ENCODE measurements at regions not wholly inside any gene's neighbourhood (a gene's known extent, or its start where the extent isn't known, plus 50 kb on each side); places are given as distances from the start of the nearest gene placed in this dataset.

DNA sequence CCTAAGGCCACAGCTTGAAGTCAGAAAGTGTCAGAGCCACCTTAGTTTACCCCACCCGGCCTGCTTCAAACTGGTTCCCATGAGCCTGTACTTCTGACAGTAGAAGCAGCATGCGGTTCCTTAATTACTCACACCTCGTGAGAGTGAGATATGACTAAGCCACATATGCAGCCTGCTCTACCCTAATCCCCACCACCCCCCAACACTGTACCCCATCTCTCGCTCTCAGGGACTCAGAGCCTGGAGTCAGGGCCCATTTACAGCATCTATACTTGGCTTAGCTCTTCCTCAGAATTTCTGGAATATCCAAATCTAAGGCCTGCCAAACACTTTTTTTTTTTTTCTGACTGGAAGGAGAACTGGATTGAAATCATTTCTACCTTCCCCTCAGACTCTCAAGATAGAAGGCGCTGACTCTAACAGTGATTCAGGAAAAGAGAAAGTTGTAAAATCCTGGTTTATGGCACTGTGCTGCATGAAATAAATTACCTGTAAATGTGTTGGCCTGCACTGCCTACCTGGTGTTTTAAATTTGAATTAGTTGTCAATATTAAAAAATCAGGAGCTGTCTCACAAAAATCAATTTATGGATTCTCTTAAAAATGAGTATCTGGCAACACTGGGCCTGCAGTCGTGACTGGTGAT is 360.0 kb downstream of the RND3 start:
- TF ChIP-seq, protein P1, sequence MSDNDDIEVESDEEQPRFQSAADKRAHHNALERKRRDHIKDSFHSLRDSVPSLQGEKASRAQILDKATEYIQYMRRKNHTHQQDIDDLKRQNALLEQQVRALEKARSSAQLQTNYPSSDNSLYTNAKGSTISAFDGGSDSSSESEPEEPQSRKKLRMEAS (IDR thresholded peaks at IDR 0.05), result 0 out of 2 replicates have a peak, but pooled peaks have one; percentile 24
- TF ChIP-seq SP1 (IDR thresholded peaks at IDR 0.05; ENCODE audit: low read depth) (no peak), RAD21 (IDR thresholded peaks at IDR 0.05; ENCODE audit: low read depth) (no peak), ZFX (IDR thresholded peaks at IDR 0.05) (no peak), JUND (IDR thresholded peaks at IDR 0.05) (no peak)
- Histone ChIP-seq H4K20me1 (ENCODE audit: insufficient read depth) (no peaks in the 10 kb centered on the region), H3K4me1 (ENCODE audit: control insufficient read depth in 1 of 2, insufficient read depth in 2 of 2, low read length in 2 of 2) (no peaks in the 10 kb centered on the region), H3K27ac (ENCODE audit: low read depth, low read length) (no peak overlapping the region), H3K4me3 (replicated peaks in 1 of 2; ENCODE audit: low read depth in 1 of 2, low read length in 2 of 2) (no peak overlapping the region), H3K79me2 (ENCODE audit: insufficient read depth, low read length) (no peaks in the 10 kb centered on the region), H3K36me3 (ENCODE audit: control insufficient read depth in 1 of 2, insufficient read depth in 2 of 2, low read length in 2 of 2) (no peaks in the 10 kb centered on the region), H3K9ac (ENCODE audit: low read length) (no peak overlapping the region), H3K9me2 (ENCODE audit: insufficient read depth) (no peaks in the 10 kb centered on the region), H3K9me3 (ENCODE audit: control insufficient read depth in 1 of 2, insufficient read depth in 1 of 2, low read depth in 1 of 2, low read length in 2 of 2) (no peaks in the 10 kb centered on the region), H2AFZ (ENCODE audit: low read depth, low read length, poor library complexity, severe bottlenecking) (no peak overlapping the region), H3K27me3 (ENCODE audit: insufficient read depth, low read length) (no peaks in the 10 kb centered on the region), H3K4me2 (ENCODE audit: low read length) (no peak overlapping the region)
- DNase-seq (ENCODE audit: low read depth, low spot score) (no peak), ATAC-seq (no peak)
- intact Hi-C loops (cut with micrococcal nuclease), result no loop called here
- CTCF ChIA-PET, result no interaction called here
- no TSS peak for BruUV-seq (replicated peaks)
- RAD21 ChIA-PET (ENCODE audit: low non-redundant PET in 1 of 2, low total read pairs in 2 of 2, uncharacterized antibody in 2 of 2, unreplicated experiment in 2 of 2), result no interaction called here
- POLR2A ChIA-PET, result no interaction called here

DNA sequence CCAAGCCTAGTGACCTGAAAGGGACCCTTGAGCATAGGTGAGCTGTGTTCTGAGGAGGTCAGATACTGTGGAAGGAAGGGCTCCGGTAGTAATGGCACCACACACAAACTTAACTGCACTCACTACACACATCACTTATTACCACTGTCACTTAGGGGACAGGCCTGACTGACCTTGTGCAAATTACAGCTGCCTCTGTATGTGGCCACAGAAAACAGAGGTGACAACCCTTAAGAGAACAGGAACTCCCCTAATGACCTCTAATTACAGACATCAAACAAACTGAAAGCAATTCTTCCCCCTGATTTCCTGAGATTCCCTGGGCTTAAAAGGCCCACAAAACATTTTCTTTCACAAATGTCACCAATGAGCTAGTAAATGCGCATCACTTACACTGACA is 360.6 kb downstream of the RND3 start:
- intact Hi-C loops (cut with micrococcal nuclease), result no loop called here

More for the DNA sequence above, 360.6 kb downstream of the RND3 start:
- DNase-seq (ENCODE audit: low read depth, low spot score) (no peak), ATAC-seq (no peak)
- H3K9me2 ChIP-seq (ENCODE audit: insufficient read depth), result no peaks in the 10 kb centered on the region
- ChIA-PET POLR2A (no interaction called here), CTCF (no interaction called here), RAD21 (ENCODE audit: low non-redundant PET in 1 of 2, low total read pairs in 2 of 2, uncharacterized antibody in 2 of 2, unreplicated experiment in 2 of 2) (no interaction called here)
- no peaks in the 10 kb centered on the region for H3K27me3 ChIP-seq (ENCODE audit: insufficient read depth, low read length)
- no peak overlapping the region for H2AFZ ChIP-seq (ENCODE audit: low read depth, low read length, poor library complexity, severe bottlenecking)
- TF ChIP-seq, protein P1 (IDR thresholded peaks at IDR 0.05), result no peak
- TF ChIP-seq, protein P2, sequence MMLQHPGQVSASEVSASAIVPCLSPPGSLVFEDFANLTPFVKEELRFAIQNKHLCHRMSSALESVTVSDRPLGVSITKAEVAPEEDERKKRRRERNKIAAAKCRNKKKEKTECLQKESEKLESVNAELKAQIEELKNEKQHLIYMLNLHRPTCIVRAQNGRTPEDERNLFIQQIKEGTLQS (IDR thresholded peaks at IDR 0.05), result no peak
- no peak for TF ChIP-seq ZNF274 (IDR thresholded peaks at IDR 0.05; ENCODE audit: low read depth, low read length)
- TF ChIP-seq POLR2A (IDR thresholded peaks at IDR 0.05; ENCODE audit: borderline replicate concordance, extremely low read depth, insufficient read depth, insufficient read length), result no peak
- no peak for TF ChIP-seq CEBPB (IDR thresholded peaks at IDR 0.05; ENCODE audit: low read depth)
- TF ChIP-seq RAD21 (IDR thresholded peaks at IDR 0.05; ENCODE audit: low read depth), result no peak
- TF ChIP-seq TCF7L2 (IDR thresholded peaks at IDR 0.05; ENCODE audit: borderline replicate concordance, extremely low read depth, insufficient read depth, insufficient read length), result no peak
- TF ChIP-seq, protein P3, sequence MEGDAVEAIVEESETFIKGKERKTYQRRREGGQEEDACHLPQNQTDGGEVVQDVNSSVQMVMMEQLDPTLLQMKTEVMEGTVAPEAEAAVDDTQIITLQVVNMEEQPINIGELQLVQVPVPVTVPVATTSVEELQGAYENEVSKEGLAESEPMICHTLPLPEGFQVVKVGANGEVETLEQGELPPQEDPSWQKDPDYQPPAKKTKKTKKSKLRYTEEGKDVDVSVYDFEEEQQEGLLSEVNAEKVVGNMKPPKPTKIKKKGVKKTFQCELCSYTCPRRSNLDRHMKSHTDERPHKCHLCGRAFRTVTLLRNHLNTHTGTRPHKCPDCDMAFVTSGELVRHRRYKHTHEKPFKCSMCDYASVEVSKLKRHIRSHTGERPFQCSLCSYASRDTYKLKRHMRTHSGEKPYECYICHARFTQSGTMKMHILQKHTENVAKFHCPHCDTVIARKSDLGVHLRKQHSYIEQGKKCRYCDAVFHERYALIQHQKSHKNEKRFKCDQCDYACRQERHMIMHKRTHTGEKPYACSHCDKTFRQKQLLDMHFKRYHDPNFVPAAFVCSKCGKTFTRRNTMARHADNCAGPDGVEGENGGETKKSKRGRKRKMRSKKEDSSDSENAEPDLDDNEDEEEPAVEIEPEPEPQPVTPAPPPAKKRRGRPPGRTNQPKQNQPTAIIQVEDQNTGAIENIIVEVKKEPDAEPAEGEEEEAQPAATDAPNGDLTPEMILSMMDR (IDR thresholded peaks at IDR 0.05 in 2 of 3, conservative IDR thresholded peaks at IDR 0.05 in 1 of 3; ENCODE audit: borderline replicate concordance in 1 of 3, insufficient read depth in 1 of 3, low read depth in 2 of 3, low read length in 2 of 3), result no peak
- TF ChIP-seq, protein P4, sequence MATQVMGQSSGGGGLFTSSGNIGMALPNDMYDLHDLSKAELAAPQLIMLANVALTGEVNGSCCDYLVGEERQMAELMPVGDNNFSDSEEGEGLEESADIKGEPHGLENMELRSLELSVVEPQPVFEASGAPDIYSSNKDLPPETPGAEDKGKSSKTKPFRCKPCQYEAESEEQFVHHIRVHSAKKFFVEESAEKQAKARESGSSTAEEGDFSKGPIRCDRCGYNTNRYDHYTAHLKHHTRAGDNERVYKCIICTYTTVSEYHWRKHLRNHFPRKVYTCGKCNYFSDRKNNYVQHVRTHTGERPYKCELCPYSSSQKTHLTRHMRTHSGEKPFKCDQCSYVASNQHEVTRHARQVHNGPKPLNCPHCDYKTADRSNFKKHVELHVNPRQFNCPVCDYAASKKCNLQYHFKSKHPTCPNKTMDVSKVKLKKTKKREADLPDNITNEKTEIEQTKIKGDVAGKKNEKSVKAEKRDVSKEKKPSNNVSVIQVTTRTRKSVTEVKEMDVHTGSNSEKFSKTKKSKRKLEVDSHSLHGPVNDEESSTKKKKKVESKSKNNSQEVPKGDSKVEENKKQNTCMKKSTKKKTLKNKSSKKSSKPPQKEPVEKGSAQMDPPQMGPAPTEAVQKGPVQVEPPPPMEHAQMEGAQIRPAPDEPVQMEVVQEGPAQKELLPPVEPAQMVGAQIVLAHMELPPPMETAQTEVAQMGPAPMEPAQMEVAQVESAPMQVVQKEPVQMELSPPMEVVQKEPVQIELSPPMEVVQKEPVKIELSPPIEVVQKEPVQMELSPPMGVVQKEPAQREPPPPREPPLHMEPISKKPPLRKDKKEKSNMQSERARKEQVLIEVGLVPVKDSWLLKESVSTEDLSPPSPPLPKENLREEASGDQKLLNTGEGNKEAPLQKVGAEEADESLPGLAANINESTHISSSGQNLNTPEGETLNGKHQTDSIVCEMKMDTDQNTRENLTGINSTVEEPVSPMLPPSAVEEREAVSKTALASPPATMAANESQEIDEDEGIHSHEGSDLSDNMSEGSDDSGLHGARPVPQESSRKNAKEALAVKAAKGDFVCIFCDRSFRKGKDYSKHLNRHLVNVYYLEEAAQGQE (IDR thresholded peaks at IDR 0.05; ENCODE audit: low read depth), result no peak
- no peak overlapping the region for H3K9ac ChIP-seq (ENCODE audit: low read length)
- no TSS peak for BruUV-seq (replicated peaks)
- H3K36me3 ChIP-seq (ENCODE audit: control insufficient read depth in 1 of 2, insufficient read depth in 2 of 2, low read length in 2 of 2), result no peaks in the 10 kb centered on the region
- no peaks in the 10 kb centered on the region for H3K9me3 ChIP-seq (ENCODE audit: control insufficient read depth in 1 of 2, insufficient read depth in 1 of 2, low read depth in 1 of 2, low read length in 2 of 2)
- H3K4me2 ChIP-seq (ENCODE audit: low read length), result no peak overlapping the region
- H3K27ac ChIP-seq (ENCODE audit: low read depth, low read length), result no peak overlapping the region
- no peaks in the 10 kb centered on the region for H3K79me2 ChIP-seq (ENCODE audit: insufficient read depth, low read length)
- no peaks in the 10 kb centered on the region for H4K20me1 ChIP-seq (ENCODE audit: insufficient read depth)
- no peaks in the 10 kb centered on the region for H3K4me1 ChIP-seq (ENCODE audit: control insufficient read depth in 1 of 2, insufficient read depth in 2 of 2, low read length in 2 of 2)
- no peak overlapping the region for H3K4me3 ChIP-seq (replicated peaks in 1 of 2; ENCODE audit: low read depth in 1 of 2, low read length in 2 of 2)
